HCEC 1CT (cell line): ENCODE measurements at regions not wholly inside any gene's neighbourhood (a gene's known extent, or its start where the extent isn't known, plus 50 kb on each side); places are given as distances from the start of the nearest gene placed in this dataset.

Experiments used
- DNase-seq: peaks from one replicate; pipeline ENCODE4 v3.0.0-alpha.2; 2017

DNA sequence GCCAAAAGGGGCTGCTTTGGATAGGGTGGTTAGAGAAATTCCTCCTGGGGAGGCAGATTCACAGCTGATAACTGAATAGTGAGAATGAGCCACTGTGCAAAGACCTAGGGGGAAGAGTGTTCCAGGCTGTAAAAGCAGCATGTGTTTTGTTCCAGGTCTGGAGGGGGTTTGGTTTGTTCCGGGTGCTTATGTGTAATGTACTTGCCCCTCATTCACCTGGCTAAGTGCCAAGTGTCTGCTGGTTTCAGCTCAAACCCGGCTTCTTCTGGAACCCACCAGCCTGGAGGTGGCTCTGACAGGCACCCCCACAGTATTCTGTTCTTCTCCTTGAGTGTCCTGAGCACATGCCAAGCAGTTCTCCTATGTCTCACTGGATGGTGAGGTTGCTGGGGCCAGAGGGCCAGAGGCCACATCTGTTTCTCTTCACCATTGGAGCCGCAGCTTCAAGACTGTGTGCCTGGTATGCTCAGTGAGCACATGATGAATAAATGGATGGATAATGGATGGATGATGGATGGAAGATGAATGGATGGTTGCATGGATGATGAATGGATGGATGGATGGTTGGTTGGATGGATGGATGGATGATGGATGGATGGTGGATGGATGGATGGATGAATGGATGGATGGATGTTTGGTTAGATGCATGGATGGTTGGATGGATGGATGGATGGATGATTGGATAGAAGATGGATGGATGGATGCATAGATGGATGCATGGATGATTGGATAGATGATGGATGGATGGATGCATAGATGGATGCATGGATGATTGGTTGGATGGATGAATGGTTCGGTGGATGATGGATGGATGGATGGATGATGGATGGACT, 227.6 kb downstream of the BMP7 start:
- DNase-seq, result no peak

GRCh38 chr20:57040466-57040865, 226.0 kb downstream of the BMP7 start:
- no peak for DNase-seq

GRCh38 chr20:57040924-57041323, 225.5 kb downstream of the BMP7 start:
- no peak for DNase-seq

DNA sequence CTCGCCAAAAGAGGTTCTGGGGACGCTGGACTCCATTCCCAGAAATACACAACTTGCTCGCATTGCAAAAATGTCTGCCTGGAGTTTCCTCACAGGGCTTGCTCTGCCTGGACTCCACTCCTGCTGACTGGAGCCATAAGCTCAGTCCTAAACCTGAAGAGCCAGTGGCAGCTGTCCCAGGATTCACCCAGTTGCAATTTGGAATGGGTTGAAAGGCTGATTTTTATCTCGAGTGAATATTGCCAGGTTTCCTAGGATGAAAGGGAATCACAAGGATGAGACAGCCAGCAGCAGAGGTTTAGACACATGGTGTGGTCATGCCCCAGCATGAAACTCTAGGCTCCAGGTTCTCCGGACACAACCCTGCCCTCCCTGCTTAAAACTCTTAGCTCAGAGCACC, 223.3 kb downstream of the BMP7 start:
- no peak for DNase-seq

DNA sequence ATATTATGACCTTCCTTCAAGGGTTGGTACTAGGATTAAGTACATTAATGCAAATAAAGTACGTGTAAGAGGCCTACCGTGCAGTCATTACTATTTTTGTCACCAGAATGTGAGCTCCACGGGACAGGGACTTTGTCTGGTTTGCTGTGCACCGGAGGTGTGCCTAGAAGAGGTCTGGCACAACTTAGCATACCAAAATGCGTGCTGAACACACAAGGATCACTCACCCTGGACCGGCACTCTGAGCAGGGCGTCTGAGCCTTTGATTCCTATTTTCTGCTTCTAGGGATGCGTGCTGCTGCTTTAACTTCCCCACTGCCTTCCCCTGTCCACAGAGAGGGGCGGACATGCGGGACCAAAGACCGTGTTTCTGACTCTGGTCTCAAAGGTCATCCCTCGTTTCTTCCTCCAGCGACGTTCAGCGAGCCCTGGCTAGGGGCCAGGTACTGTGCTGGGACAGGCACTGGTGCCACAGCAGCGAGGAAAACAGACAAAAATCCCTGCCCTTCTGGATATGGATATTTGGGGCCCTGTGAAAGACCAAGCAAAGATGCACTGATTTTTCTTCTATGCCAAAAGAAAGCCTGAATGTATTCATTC, 222.7 kb downstream of the BMP7 start:
- DNase-seq, result no peak

- no peak for DNase-seq
Measured at GRCh38 chr20:57047281-57048026, 219.0 kb downstream of the BMP7 start.

DNA sequence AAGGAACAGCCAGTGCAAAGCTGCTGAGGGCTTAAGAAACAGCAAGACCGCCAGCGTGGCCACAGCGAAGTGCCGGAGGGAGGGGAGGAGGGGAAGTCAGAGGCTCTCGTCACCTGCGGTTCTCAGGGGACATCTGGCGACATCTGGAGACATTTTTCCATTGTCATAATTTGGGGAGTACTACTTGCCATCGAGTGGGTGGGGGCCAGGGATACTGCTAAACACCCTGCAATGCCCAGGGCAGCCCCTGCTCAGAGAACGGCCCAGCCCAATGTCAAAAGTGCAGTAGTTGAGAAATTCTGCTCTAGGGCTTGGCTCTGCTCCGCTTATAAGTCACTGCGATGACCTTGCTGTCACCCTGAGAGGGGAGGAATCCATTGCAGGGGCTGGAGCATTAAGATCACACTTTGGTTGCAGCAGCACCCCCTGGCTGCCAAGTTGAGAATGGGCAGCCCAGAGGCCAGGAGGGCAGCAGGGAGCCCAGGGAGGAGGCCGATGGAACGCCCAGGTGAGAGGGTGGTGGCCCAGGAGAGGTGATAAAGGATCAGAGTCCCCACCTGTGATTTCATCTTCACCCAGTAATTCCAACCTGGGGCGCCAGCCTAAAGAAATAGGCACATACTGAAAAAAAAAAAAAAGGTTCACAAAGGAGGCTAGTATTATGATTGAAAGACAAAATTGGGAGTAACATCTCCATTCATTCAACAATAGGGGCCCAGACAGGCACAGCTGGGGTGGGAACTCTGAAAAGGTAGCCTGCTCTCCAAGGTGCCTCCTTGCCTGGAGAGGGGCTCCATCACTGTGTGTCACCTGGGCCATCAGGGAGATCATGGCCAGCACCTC, 218.2 kb downstream of the BMP7 start:
- no peak for DNase-seq

- no peak for DNase-seq
Measured at GRCh38 chr20:57049296-57049695, 217.1 kb downstream of the BMP7 start.

- no peak for DNase-seq
Measured at GRCh38 chr20:57051096-57051495, 215.3 kb downstream of the BMP7 start.

- no peak for DNase-seq
Measured at GRCh38 chr20:57053067-57053466, 213.4 kb downstream of the BMP7 start.

DNA sequence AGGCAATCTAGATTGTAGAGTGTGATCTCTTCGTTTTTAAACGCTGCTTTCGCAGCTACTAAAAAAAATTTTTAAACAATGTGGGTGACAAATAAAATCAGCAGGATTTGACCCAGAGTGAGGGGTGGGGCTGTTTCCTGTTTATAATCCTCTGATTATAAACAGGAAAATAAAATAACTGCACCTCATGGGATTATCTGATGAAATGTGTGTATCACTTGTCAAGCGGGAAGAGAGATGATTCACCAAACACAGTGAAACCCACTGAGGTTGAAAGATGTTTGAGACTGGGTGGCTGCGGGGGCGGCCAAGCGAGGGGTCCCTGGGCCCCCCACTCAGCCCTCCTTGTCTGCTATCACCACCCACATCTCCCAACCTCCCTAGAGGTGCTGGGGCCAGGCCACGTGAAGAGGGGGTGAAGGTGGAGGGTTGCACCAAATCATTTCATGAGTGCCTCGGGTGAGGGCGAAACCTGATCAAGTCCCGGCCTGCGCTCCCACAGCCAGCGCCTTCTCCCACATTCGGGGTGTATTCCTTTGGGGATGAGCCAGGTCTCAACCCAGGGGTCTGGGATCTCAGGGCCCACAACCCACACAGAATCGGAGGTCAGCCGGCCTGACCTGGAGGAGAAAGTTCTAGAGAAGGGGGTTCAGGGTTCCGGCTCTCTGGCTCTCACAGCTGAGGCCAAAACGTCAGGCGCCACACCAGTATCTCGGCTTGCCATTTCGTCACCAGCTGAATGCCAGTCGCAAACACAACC, 212.5 kb downstream of the BMP7 start:
- DNase-seq, result no peak

GRCh38 chr20:57055345-57055744, 211.1 kb downstream of the BMP7 start:
- DNase-seq, result no peak

GRCh38 chr20:57056651-57057050, 209.8 kb downstream of the BMP7 start:
- DNase-seq, result no peak

- DNase-seq, result no peak
Measured at GRCh38 chr20:57059055-57059596, 207.3 kb downstream of the BMP7 start.

- no peak for DNase-seq
Measured at GRCh38 chr20:57060407-57061050, 205.9 kb downstream of the BMP7 start.

DNA sequence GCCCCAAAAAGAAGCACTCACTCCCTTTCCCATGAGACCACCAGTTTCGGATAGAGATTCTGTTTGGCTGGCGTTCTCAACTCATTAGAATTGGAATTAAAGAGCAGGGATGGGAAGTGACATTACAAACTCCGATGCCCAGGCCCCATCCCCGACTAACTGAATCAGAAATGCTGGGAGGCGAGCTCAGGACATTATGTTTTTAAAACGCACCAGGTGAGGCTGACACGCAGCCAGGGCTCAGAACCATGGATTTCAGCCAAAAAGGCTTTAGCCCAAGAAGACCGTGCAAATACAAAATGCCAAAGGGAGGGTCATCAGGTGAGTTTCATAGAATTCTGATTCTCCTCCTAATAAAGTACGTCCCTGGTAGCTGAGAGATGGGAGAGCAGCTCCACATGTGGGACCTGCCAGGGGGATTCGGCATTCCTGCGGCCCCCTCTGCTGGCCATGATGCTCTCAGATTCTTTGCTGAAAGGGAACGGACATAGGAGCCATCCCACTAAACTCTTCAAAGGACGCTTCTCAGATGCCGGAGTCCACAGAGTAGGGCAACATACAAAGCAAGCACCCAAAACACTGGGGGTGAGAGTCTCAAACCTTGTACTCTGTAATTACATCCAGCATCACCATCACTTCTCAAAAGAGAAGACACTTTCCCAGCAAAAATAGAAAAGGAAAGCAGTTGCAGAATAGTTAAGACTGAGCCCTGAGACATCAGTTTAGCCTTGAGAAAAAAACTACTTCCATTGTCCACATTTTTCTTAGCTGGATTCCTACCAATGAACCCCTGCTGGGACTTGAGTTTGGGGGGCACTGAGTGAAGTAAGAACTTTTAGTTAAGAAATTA, 205.2 kb downstream of the BMP7 start:
- DNase-seq, result no peak

DNA sequence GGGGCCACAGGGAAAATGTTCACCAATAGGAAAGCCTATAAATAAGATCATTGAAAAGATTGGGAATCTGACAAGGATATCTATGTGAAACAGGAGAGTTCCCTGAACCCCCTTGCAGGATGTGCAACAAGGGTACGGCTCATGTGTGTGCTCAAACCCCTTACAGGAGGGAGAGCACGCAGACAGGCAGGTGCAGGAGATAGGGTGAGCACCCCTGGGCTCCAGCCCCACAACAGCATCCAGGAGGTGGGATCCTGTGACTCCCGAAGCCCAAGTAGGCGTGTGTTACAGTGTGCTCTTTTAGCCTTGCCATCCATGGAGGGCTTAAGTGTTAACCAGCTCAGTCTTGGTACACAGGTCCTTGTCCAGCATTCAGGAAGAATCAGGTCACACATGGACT, 204.2 kb downstream of the BMP7 start:
- DNase-seq, result no peak

GRCh38 chr20:57062696-57063270, 203.7 kb downstream of the BMP7 start:
- DNase-seq, result no peak

GRCh38 chr20:57064836-57065235, 201.6 kb downstream of the BMP7 start:
- no peak for DNase-seq

- DNase-seq, result no peak
Measured at GRCh38 chr20:57065646-57066045, 200.8 kb downstream of the BMP7 start.
